ENCODE measurements at regions not wholly inside any gene's neighbourhood (a gene's known extent, or its start where the extent isn't known, plus 50 kb on each side); places are given as distances from the start of the nearest gene placed in this dataset.

- Mint-ChIP-seq H3K4me3 (no peak overlapping the region), H3K4me1 (peaks cover 9 to 12% of the 10 kb centered on the region in 2 experiments), H3K27ac (no peak overlapping the region), H3K36me3 (ENCODE audit: insufficient read depth in 1 of 3, low read depth in 3 of 3) (no peaks in the 10 kb centered on the region; a peak in 1 of 7 replicates), H3K9me3 (no peaks in the 10 kb centered on the region), H3K27me3 (ENCODE audit: low read depth) (peaks cover 5% of the 10 kb centered on the region)
- TF ChIP-seq CTCF (conservative IDR thresholded peaks at IDR 0.05) = no peak
- Histone ChIP-seq H3K4ac (ENCODE audit: low read depth, low read length) (no peak overlapping the region), H4K91ac (ENCODE audit: insufficient read length, low read depth, low read length) (no peak overlapping the region), H3K27me3 (ENCODE audit: insufficient read depth, low read length) (no peaks in the 10 kb centered on the region), H3K14ac (ENCODE audit: insufficient read depth, low read length) (no peak overlapping the region), H2BK120ac (ENCODE audit: low read depth, low read length, poor library complexity, severe bottlenecking) (no peak overlapping the region), H3K9ac (ENCODE audit: extremely low read depth, insufficient read length, low read length) (no peak overlapping the region), H3K27ac (ENCODE audit: insufficient read length, low read depth, low read length) (no peak overlapping the region), H2BK12ac (ENCODE audit: insufficient read length, low read depth, low read length) (no peak overlapping the region), H4K5ac (ENCODE audit: insufficient read length, low read depth, low read length) (no peak overlapping the region), H3K23ac (ENCODE audit: insufficient read length, low read depth, low read length) (no peak overlapping the region), H3K18ac (ENCODE audit: insufficient read length, low read depth, low read length) (no peak overlapping the region), H2AFZ (ENCODE audit: low read length) (no peak overlapping the region), H3K23me2 (ENCODE audit: insufficient read length, low read depth, low read length, poor library complexity, severe bottlenecking) (no peaks in the 10 kb centered on the region), H2BK15ac (ENCODE audit: low read depth, low read length) (no peak overlapping the region), H3T11ph (ENCODE audit: low read length) (no peak overlapping the region), H2AK5ac (ENCODE audit: insufficient read length, low read length) (no peak overlapping the region), H3K4me1 (ENCODE audit: insufficient read depth, low read length) (no peaks in the 10 kb centered on the region), H3K4me2 (ENCODE audit: insufficient read depth, insufficient read length, low read length) (no peak overlapping the region), H4K20me1 (ENCODE audit: control insufficient read depth, insufficient read depth, insufficient read length) (no peaks in the 10 kb centered on the region), H4K8ac (replicated peaks; ENCODE audit: insufficient read length, low read depth, low read length) (no peak overlapping the region), H3K56ac (ENCODE audit: insufficient read length, low read depth, low read length) (no peak overlapping the region), H3K9me3 (ENCODE audit: control insufficient read depth, low read depth, low read length) (no peaks in the 10 kb centered on the region), H3K79me1 (ENCODE audit: insufficient read depth, low read depth, low read length, poor library complexity, severe bottlenecking) (no peaks in the 10 kb centered on the region), H2BK20ac (ENCODE audit: low read depth, low read length, poor library complexity, severe bottlenecking) (no peak overlapping the region), H2BK5ac (ENCODE audit: insufficient read length, low read length) (no peak overlapping the region), H3K79me2 (ENCODE audit: insufficient read depth, low read length) (no peaks in the 10 kb centered on the region)
- no CpG with 5 or more reads among the region's 9 CpGs for WGBS (ENCODE audit: extremely low coverage, insufficient read length, low lambda C conversion rate)
- DNase-seq = no peak
Measured at GRCh38 chr20:57831326-57831992, 121.6 kb upstream of the PMEPA1 start.
